Heart left ventricle (tissue), 16 donors: ENCODE measurements at regions not wholly inside any gene's neighbourhood (a gene's known extent, or its start where the extent isn't known, plus 50 kb on each side); places are given as distances from the start of the nearest gene placed in this dataset.
A peak's percentile ranks its signal among the peaks of the same experiment; 100 is the strongest.

Source experiments
- ATAC-seq, 4 donors: fragments of 200-7000 bp; cut with Tn5 transposase; one replicate each; pipeline ENCODE4 v1.9.1; 2020 to 2022; ENCODE audit warnings: moderate library complexity in 4 of 4, mild to moderate bottlenecking in 3 of 4, moderate number of reproducible peaks in 1 of 4
- DNase-seq, 5 donors: peaks; one replicate each; pipeline ENCODE4 v3.0.0-alpha.2; 2020
- H3K27ac ChIP-seq, 12 donors: fragments of 200-600 bp; sonication (generic) in 4 of 12; one replicate each; pipeline versions ENCODE4 v1.5.0 to v1.8.0; 2016 to 2022; ENCODE audit warnings: mild to moderate bottlenecking in 2 of 12
- H3K27me3 ChIP-seq, 9 donors: fragments of 200-600 bp; sonication (generic) in 2 of 9; one replicate each; pipeline versions ENCODE4 v1.5.1 to v1.8.0; 2016 to 2022; ENCODE audit warnings: mild to moderate bottlenecking in 3 of 9
- H3K36me3 ChIP-seq, 9 donors: fragments of 200-600 bp; sonication (generic) in 2 of 9; one replicate each; pipeline versions ENCODE4 v1.5.0 to v1.8.0; 2018 to 2022; ENCODE audit warnings: mild to moderate bottlenecking in 2 of 9
- H3K4me1 ChIP-seq, 12 donors: fragments of 200-600 bp; sonication (generic) in 4 of 12; one replicate each; pipeline versions ENCODE4 v1.5.0 to v1.8.0; 2016 to 2022; ENCODE audit warnings: mild to moderate bottlenecking in 3 of 12
- H3K4me3 ChIP-seq, 12 donors: fragments of 200-600 bp; sonication (generic) in 4 of 12; one replicate each; pipeline versions ENCODE4 v1.5.0 to v1.8.0; 2017 to 2022; ENCODE audit warnings: mild to moderate bottlenecking in 9 of 12, moderate library complexity in 4 of 12
- H3K9me3 ChIP-seq, 12 donors: fragments of 200-600 bp; sonication (generic) in 4 of 12; one replicate each; pipeline versions ENCODE4 v1.5.0 to v1.8.0; 2016 to 2022; ENCODE audit warnings: mild to moderate bottlenecking in 1 of 12
- CTCF ChIP-seq, 12 donors: fragments of 200-600 bp; sonication (generic) in 4 of 12; IDR thresholded peaks; one replicate each; pipeline versions ENCODE4 v1.5.0 to v1.8.0; 2018 to 2022; ENCODE audit warnings: antibody characterized with exemption in 12 of 12, mild to moderate bottlenecking in 5 of 12
- POLR2A ChIP-seq, 2 donors: fragments of 450-650 bp; IDR thresholded peaks; one replicate each; pipeline ENCODE4 v1.6.1; 2017; ENCODE audit warnings: antibody characterized with exemption in 2 of 2, mild to moderate bottlenecking in 2 of 2, moderate library complexity in 2 of 2
- WGBS, 4 donors: extraction: QIAGEN DNeasy Blood & Tissue Kit in 2 of 4; methylation state at CpG; one replicate each; pipeline versions ENCODE4 v1.1.5 to v1.1.7; 2013 to 2018; 5-methylcytosine and 5-hydroxymethylcytosine counted together
- intact Hi-C, 10 donors: fragments of 100-400 bp; cut with DNase I; formaldehyde crosslinking; loops; one replicate each; pipeline versions ENCODE4 v1.11.1 to v1.14.2; 2022
- donor health status: ischemic (EF 13 %, LVEDD 7.1; RV severe dilation, severe dysfunction).
- donor health status: healthy with polysubstance abuse.
- donor health status: DM: no; HTN: yes; CAD: no.
- donor health status: DM: no; HTN: no; CAD: no.
- donor health status: ischemic (EF 25% LVEDD 6.9; RV normal size, moderate dysfunction).
- donor health status: ischemic (EF 25% LVEDD 5.7; RV mildly dilated, moderate dysfunction).
- donor health status: healthy.
- donor health status: DM: yes; HTN: yes; CAD: no.
- donor health status: ischemic (EF 35%, LVEDD 5.7; RV mildly dilated, moderate dysfunction).
- donor health status: nonischemic (EF 11% LVEDD 7.7; RV severe dilation, severe dysfunction).
- donor health status: DM: yes; HTN: yes; CAD: no.
- donor health status: PGD.
- donor health status: ischemic (EF 29% LVEDD 5.4; RV normal size, mild dysfunction).
- donor health status: nonischemic (EF 23%, LVEDD 6.1; RV moderate dilation, normal function).

GRCh38 chr3:24674261-24674660, 179.6 kb upstream of the THRB start:
- H3K4me1 ChIP-seq, result peaks cover 0 to 8% (median 0%) of the 10 kb centered on the region in 12 donors

GRCh38 chr3:24678021-24678420, 183.4 kb upstream of the THRB start:
- WGBS, 4 donors, result 51 to 66% (median 58%) methylated on average over 2 of the region's 2 CpGs
- DNase-seq, result no peak
- Histone ChIP-seq H3K36me3 (no peaks in the 10 kb centered on the region), H3K27ac (peak overlapping the region in 1 of 12 donors; percentile 33), H3K4me3 (peak overlapping the region in 1 of 12 donors; percentile 10), H3K4me1 (peaks cover 0 to 8% (median 0%) of the 10 kb centered on the region in 12 donors), H3K9me3 (no peaks in the 10 kb centered on the region), H3K27me3 (no peaks in the 10 kb centered on the region)
- ATAC-seq, result no peak
- intact Hi-C loops, result loop anchor here in 1 of 10 donors (5.0 kb wide), 1 partner anchor 426 kb away; no protein-coding TSS in a partner anchor
- TF ChIP-seq CTCF (IDR thresholded peaks at IDR 0.05) (no peak), POLR2A (IDR thresholded peaks at IDR 0.05) (no peak)

More at GRCh38 chr3:24674261-24674660, 179.6 kb upstream of the THRB start:
- Histone ChIP-seq H3K27ac (no peak overlapping the region), H3K9me3 (no peaks in the 10 kb centered on the region), H3K36me3 (no peaks in the 10 kb centered on the region), H3K4me3 (no peak overlapping the region), H3K27me3 (no peaks in the 10 kb centered on the region)
- TF ChIP-seq POLR2A (IDR thresholded peaks at IDR 0.05) (no peak), CTCF (IDR thresholded peaks at IDR 0.05) (no peak)
- WGBS, 4 donors, result 87 to 94% (median 92%) methylated on average over 2 of the region's 2 CpGs
- no peak for DNase-seq
- intact Hi-C loops, result no loop called here
- no peak for ATAC-seq

GRCh38 chr3:24678421-24678865, 183.8 kb upstream of the THRB start:
- DNase-seq, result no peak
- no peak overlapping the region for H3K4me3 ChIP-seq
- 83 to 87% (median 86%) methylated on average over 7 of the region's 7 CpGs for WGBS, 4 donors
- intact Hi-C loops, result loop anchor here in 1 of 10 donors (5.0 kb wide), 1 partner anchor 426 kb away; no protein-coding TSS in a partner anchor
- peaks cover 0 to 8% (median 0%) of the 10 kb centered on the region in 12 donors for H3K4me1 ChIP-seq
- no peak for TF ChIP-seq POLR2A (IDR thresholded peaks at IDR 0.05)
- TF ChIP-seq CTCF (IDR thresholded peaks at IDR 0.05), result no peak
- ATAC-seq, result peak in 1 of 4 donors; percentile 10
- H3K36me3 ChIP-seq, result no peaks in the 10 kb centered on the region
- H3K27me3 ChIP-seq, result no peaks in the 10 kb centered on the region
- peak overlapping the region in 1 of 12 donors; percentile 33 for H3K27ac ChIP-seq
- no peaks in the 10 kb centered on the region for H3K9me3 ChIP-seq

GRCh38 chr3:24679429-24679828, 184.8 kb upstream of the THRB start:
- H3K36me3 ChIP-seq, result no peaks in the 10 kb centered on the region
- ATAC-seq, result no peak
- intact Hi-C loops, result loop anchor here in 1 of 10 donors (5.0 kb wide), 1 partner anchor 427 kb away; no protein-coding TSS in a partner anchor

More at GRCh38 chr3:24679429-24679828, 184.8 kb upstream of the THRB start:
- Histone ChIP-seq H3K27ac (no peak overlapping the region), H3K27me3 (no peaks in the 10 kb centered on the region), H3K4me3 (no peak overlapping the region), H3K4me1 (peaks cover 0 to 8% (median 0%) of the 10 kb centered on the region in 12 donors), H3K9me3 (no peaks in the 10 kb centered on the region)
- DNase-seq, result no peak
- TF ChIP-seq POLR2A (IDR thresholded peaks at IDR 0.05) (no peak), CTCF (IDR thresholded peaks at IDR 0.05) (no peak)
